PC-9 (cell line): ENCODE measurements at regions not wholly inside any gene's neighbourhood (a gene's known extent, or its start where the extent isn't known, plus 50 kb on each side); places are given as distances from the start of the nearest gene placed in this dataset.

Source experiments
- BruUV-seq: library from RNA; stranded (reverse); fragments of 400-500 nt; replicated peaks from 2 replicates; lab custom pipeline; 2021; lab: Mats Ljungman, UMichigan
- CTCF ChIA-PET: fragments of 300-600 bp; sonication (Branson Sonifier 250); formaldehyde crosslinking; loops from one replicate; lab custom pipeline; 2022; ENCODE audit warnings: antibody characterized with exemption; lab: Charles Lee
- POLR2A ChIA-PET: fragments of 300-600 bp; sonication (Branson Sonifier 250); formaldehyde crosslinking; loops from one replicate; lab custom pipeline; 2022; ENCODE audit warnings: antibody characterized with exemption; ENCODE audit not compliant: unreplicated experiment; lab: Charles Lee
- DNase-seq, 2 experiments: peaks; one replicate each; pipeline versions ENCODE4 v3.0.0 to v3.0.0-alpha.2; 2015 to 2022; ENCODE audit warnings: mixed read lengths in 1 of 2
- H2AFZ ChIP-seq: fragments of 200-600 bp; sonication (generic); 2 replicates; pipeline ENCODE4 v1.8.1; 2017; ENCODE audit warnings: antibody characterized with exemption
- H3F3A ChIP-seq: fragments of 200-600 bp; sonication (generic); 2 replicates; pipeline ENCODE4 v1.8.1; 2017; ENCODE audit warnings: antibody characterized with exemption, mild to moderate bottlenecking, low read depth; ENCODE audit not compliant: insufficient read depth
- H3K27ac ChIP-seq: fragments of 200-600 bp; sonication (generic); 2 replicates; pipeline ENCODE4 v1.6.1; 2016; ENCODE audit warnings: mixed run types
- H3K27me3 ChIP-seq: fragments of 200-600 bp; sonication (generic); 2 replicates; pipeline ENCODE4 v1.6.1; 2016; ENCODE audit warnings: low read depth, mixed run types; ENCODE audit not compliant: insufficient read depth
- H3K36me3 ChIP-seq: fragments of 200-600 bp; sonication (generic); 2 replicates; pipeline ENCODE4 v1.6.1; 2016; ENCODE audit warnings: low read depth, mixed run types
- H3K4me1 ChIP-seq: fragments of 200-600 bp; sonication (generic); replicated peaks from 2 replicates; pipeline ENCODE4 v1.6.1; 2016; ENCODE audit warnings: mixed run types; ENCODE audit not compliant: insufficient read depth
- H3K4me2 ChIP-seq: fragments of 200-600 bp; sonication (generic); 2 replicates; pipeline ENCODE4 v1.6.1; 2017; ENCODE audit warnings: mixed run types
- H3K4me3 ChIP-seq: fragments of 200-600 bp; sonication (generic); 2 replicates; pipeline ENCODE4 v1.6.1; 2016; ENCODE audit warnings: mixed run types
- H3K79me2 ChIP-seq: fragments of 200-600 bp; sonication (generic); 2 replicates; pipeline ENCODE4 v1.6.1; 2017; ENCODE audit warnings: low read depth, mixed run types
- H3K9me2 ChIP-seq: fragments of 200-600 bp; sonication (generic); 2 replicates; pipeline ENCODE4 v1.8.1; 2017; ENCODE audit warnings: mild to moderate bottlenecking; ENCODE audit not compliant: insufficient read depth
- H3K9me3 ChIP-seq: fragments of 200-600 bp; sonication (generic); 2 replicates; pipeline ENCODE4 v1.8.1; 2016; ENCODE audit warnings: low read depth; ENCODE audit not compliant: insufficient read depth
- H4K20me1 ChIP-seq: fragments of 200-600 bp; sonication (generic); 2 replicates; pipeline ENCODE4 v1.8.1; 2017; ENCODE audit not compliant: insufficient read depth
- EZH2 ChIP-seq: fragments of 200-600 bp; sonication (generic); IDR thresholded peaks from 2 replicates; pipeline ENCODE4 v1.8.0; 2017; ENCODE audit warnings: antibody characterized with exemption, low read depth
- intact Hi-C: fragments of 100-400 bp; cut with micrococcal nuclease; formaldehyde crosslinking; loops from one replicate; pipeline ENCODE4 v1.10.0; 2022; ENCODE audit not compliant: unreplicated experiment
- TF ChIP-seq, protein P1 (sequence below): fragments of 200-600 bp; sonication (generic); conservative IDR thresholded peaks from 2 replicates; pipeline ENCODE4 v1.6.1; 2017; ENCODE audit warnings: mixed run types, antibody characterized with exemption, mild to moderate bottlenecking, moderate library complexity

DNA sequence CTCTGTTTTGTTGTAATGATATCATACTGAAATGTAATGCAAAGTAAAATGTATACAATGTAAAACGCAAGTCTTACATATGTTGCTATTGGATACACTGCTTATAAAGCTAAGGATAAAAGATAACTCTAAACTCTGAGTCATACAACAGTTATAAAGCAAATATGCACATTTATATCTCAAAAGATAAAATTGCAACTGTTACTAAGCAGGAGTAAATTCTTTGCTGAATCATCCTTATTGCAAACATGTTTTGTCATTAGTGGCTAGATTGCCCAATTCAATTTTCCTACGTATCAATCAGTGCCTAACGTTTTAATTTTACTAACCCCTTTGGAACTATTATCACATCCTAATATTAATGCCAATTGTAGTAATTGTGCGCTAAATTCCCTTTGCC, 762.9 kb downstream of the LTN1 start:
- H2AFZ ChIP-seq, result no peak overlapping the region
- no peak overlapping the region for H3K4me3 ChIP-seq
- BruUV-seq, result no TSS peak
- no peaks in the 10 kb centered on the region for H3K4me1 ChIP-seq
- ChIA-PET CTCF (no interaction called here), POLR2A (no interaction called here)
- no peaks in the 10 kb centered on the region for H4K20me1 ChIP-seq
- no peaks in the 10 kb centered on the region for H3F3A ChIP-seq
- H3K27me3 ChIP-seq, result no peaks in the 10 kb centered on the region
- H3K36me3 ChIP-seq, result no peaks in the 10 kb centered on the region
- intact Hi-C loops, result no loop called here
- no peak for TF ChIP-seq EZH2
- TF ChIP-seq, protein P1, sequence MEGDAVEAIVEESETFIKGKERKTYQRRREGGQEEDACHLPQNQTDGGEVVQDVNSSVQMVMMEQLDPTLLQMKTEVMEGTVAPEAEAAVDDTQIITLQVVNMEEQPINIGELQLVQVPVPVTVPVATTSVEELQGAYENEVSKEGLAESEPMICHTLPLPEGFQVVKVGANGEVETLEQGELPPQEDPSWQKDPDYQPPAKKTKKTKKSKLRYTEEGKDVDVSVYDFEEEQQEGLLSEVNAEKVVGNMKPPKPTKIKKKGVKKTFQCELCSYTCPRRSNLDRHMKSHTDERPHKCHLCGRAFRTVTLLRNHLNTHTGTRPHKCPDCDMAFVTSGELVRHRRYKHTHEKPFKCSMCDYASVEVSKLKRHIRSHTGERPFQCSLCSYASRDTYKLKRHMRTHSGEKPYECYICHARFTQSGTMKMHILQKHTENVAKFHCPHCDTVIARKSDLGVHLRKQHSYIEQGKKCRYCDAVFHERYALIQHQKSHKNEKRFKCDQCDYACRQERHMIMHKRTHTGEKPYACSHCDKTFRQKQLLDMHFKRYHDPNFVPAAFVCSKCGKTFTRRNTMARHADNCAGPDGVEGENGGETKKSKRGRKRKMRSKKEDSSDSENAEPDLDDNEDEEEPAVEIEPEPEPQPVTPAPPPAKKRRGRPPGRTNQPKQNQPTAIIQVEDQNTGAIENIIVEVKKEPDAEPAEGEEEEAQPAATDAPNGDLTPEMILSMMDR, result no peak
- H3K27ac ChIP-seq, result no peak overlapping the region
- no peaks in the 10 kb centered on the region for H3K9me2 ChIP-seq
- no peak for DNase-seq
- H3K9me3 ChIP-seq, result no peaks in the 10 kb centered on the region
- no peak overlapping the region for H3K4me2 ChIP-seq
- no peaks in the 10 kb centered on the region for H3K79me2 ChIP-seq

DNA sequence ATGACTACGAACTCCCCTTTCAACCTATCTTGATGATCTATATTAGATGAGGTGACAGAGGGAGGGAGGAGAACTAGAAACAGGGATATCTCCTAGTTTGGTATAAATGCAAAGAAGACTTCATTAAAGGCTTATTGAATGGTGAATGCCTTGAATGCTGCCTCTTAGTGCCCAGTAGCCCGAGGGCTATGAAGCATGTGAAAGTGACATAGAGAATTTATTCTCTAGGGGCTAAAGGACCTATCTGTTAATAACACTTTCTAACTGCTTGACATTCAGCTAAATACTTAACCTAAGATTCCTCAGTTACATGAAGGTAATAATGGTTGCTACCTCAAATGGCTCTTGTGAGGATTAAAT, 764.1 kb downstream of the LTN1 start:
- Histone ChIP-seq H3K9me2 (no peaks in the 10 kb centered on the region), H3K9me3 (no peaks in the 10 kb centered on the region), H3K79me2 (no peaks in the 10 kb centered on the region), H3K36me3 (no peaks in the 10 kb centered on the region), H3K4me3 (no peak overlapping the region), H4K20me1 (no peaks in the 10 kb centered on the region), H3K4me2 (no peak overlapping the region), H3K27ac (no peak overlapping the region), H2AFZ (no peak overlapping the region), H3F3A (no peaks in the 10 kb centered on the region), H3K27me3 (no peaks in the 10 kb centered on the region), H3K4me1 (no peaks in the 10 kb centered on the region)
- intact Hi-C loops, result no loop called here
- ChIA-PET POLR2A (no interaction called here), CTCF (no interaction called here)
- TF ChIP-seq, protein P1, result no peak
- TF ChIP-seq EZH2, result no peak
- DNase-seq, result no peak
- BruUV-seq, result no TSS peak

DNA sequence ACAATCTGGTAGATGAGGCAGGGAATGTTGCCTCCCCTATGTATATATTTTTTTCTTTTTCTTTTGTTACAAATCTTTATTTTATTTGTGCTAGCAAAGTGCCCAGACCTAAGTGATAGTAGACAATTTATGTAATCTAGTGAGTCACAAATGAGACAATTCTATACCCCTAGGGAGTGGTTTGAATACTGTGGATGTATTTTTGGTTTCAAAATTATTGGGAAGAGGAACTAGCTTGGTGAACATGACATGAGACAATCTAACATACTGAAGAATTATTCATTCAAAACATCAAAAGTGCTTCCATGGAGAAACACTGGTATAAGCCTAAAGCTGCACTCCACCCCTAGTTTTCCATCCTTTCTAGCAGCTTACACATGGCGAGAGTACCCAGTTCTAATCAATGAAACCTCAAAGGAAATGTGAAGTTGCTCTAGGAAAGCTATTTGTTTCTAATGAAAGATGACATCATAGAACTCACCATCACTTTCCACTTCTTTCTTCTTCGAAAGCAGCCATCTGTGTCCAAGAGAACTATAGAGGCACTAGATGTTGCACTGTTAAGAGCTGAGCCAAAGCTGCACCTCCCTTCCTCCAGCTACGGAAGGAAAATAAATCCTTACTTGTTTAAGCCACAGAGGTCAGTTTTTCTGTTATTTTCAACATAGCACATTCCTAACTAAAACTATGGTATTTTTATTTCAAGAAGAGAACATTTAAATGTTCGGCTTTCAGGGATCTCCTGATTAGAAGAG, 764.6 kb downstream of the LTN1 start:
- H3K9me3 ChIP-seq, result no peaks in the 10 kb centered on the region
- intact Hi-C loops, result no loop called here
- TF ChIP-seq, protein P1, result no peak
- TF ChIP-seq EZH2, result no peak
- no peaks in the 10 kb centered on the region for H3K9me2 ChIP-seq
- no peaks in the 10 kb centered on the region for H3K36me3 ChIP-seq
- BruUV-seq, result no TSS peak
- no peak overlapping the region for H2AFZ ChIP-seq
- H4K20me1 ChIP-seq, result no peaks in the 10 kb centered on the region
- ChIA-PET CTCF (no interaction called here), POLR2A (no interaction called here)
- H3F3A ChIP-seq, result no peaks in the 10 kb centered on the region
- no peaks in the 10 kb centered on the region for H3K4me1 ChIP-seq
- H3K27me3 ChIP-seq, result no peaks in the 10 kb centered on the region
- no peak overlapping the region for H3K4me2 ChIP-seq
- no peak overlapping the region for H3K4me3 ChIP-seq
- no peaks in the 10 kb centered on the region for H3K79me2 ChIP-seq
- no peak for DNase-seq
- H3K27ac ChIP-seq, result no peak overlapping the region
